ENCODE measurements at regions not wholly inside any gene's neighbourhood (a gene's known extent, or its start where the extent isn't known, plus 50 kb on each side); places are given as distances from the start of the nearest gene placed in this dataset.

DNA sequence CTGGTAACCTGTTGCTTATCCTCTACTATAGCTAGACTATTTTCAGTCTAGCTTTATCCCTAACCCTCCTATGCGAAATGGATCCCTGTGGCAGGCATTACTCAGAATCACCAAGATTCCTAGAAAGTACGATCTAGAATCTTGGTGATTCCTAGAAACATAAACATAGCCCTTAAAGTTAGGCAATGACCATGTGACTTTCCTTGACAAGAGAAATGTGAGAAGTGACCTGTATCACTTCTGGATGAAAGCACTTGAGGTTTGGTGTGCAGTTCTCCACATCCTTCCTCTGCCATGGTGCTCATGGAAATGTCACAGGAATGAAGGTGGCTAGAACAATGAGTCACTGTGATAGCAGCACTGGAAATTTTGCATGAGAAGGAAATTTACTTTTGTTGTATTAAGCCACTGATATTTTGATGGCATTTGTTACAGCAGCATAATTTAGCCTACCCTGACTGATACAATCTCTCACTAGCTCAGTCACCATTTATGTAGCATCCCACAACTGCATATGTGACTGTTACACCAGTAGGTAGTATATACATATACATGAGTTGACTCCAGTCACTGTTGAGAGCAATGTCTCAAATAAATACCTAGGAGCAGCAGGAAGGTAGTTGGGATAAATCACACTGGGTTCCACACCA is 68.3 kb upstream of the MAPRE2 start:
- no TSS peak for BruUV-seq (replicated peaks)
- no peak for DNase-seq
- Mint-ChIP-seq H3K4me3 (ENCODE audit: low read depth, unreplicated experiment) (no peak overlapping the region), H3K9me3 (ENCODE audit: low read depth, unreplicated experiment) (no peaks in the 10 kb centered on the region), H3K4me1 (ENCODE audit: low read depth, unreplicated experiment) (peaks cover 16% of the 10 kb centered on the region), H3K36me3 (ENCODE audit: insufficient read depth, unreplicated experiment) (peaks cover 20% of the 10 kb centered on the region), H3K27me3 (ENCODE audit: unreplicated experiment) (no peaks in the 10 kb centered on the region), H3K27ac (ENCODE audit: unreplicated experiment) (no peak overlapping the region)
- intact Hi-C loops (cut with micrococcal nuclease; ENCODE audit: unreplicated experiment): no loop called here
- CTCF ChIA-PET: no interaction called here
- TF ChIP-seq, protein P1, sequence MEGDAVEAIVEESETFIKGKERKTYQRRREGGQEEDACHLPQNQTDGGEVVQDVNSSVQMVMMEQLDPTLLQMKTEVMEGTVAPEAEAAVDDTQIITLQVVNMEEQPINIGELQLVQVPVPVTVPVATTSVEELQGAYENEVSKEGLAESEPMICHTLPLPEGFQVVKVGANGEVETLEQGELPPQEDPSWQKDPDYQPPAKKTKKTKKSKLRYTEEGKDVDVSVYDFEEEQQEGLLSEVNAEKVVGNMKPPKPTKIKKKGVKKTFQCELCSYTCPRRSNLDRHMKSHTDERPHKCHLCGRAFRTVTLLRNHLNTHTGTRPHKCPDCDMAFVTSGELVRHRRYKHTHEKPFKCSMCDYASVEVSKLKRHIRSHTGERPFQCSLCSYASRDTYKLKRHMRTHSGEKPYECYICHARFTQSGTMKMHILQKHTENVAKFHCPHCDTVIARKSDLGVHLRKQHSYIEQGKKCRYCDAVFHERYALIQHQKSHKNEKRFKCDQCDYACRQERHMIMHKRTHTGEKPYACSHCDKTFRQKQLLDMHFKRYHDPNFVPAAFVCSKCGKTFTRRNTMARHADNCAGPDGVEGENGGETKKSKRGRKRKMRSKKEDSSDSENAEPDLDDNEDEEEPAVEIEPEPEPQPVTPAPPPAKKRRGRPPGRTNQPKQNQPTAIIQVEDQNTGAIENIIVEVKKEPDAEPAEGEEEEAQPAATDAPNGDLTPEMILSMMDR (IDR thresholded peaks at IDR 0.05; ENCODE audit: unreplicated experiment): no peak

DNA sequence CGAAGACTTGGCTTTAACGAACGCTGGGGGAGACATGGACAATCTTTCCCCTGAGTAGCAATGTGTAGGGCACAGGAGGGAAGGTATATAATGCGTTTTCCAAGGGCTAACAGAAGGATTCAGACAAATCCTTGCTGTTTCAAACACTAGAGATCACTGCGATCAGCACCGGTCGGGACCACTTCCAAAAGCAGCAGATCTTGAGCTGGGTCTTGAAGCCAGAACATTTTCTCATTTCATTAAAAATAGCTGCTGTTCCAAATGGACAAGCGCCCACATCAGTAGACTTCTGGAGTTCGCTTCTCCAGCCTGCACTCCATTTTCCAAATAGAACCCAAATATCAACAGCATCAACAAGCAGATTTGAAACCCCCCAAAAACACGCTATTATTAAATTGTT is 65.1 kb upstream of the MAPRE2 start:
- no peak for DNase-seq
- Mint-ChIP-seq H3K4me1 (ENCODE audit: low read depth, unreplicated experiment) (peaks cover 26% of the 10 kb centered on the region), H3K27me3 (ENCODE audit: unreplicated experiment) (no peaks in the 10 kb centered on the region), H3K9me3 (ENCODE audit: low read depth, unreplicated experiment) (no peaks in the 10 kb centered on the region), H3K4me3 (ENCODE audit: low read depth, unreplicated experiment) (peak overlapping the region; percentile 89), H3K36me3 (ENCODE audit: insufficient read depth, unreplicated experiment) (peaks cover 36% of the 10 kb centered on the region), H3K27ac (ENCODE audit: unreplicated experiment) (peak overlapping the region; percentile 83)
- intact Hi-C loops (cut with micrococcal nuclease; ENCODE audit: unreplicated experiment): no loop called here
- TF ChIP-seq, protein P1 (IDR thresholded peaks at IDR 0.05; ENCODE audit: unreplicated experiment): no peak
- CTCF ChIA-PET: interaction anchor here (0.8 kb wide), 1 partner anchor 34 kb away, joined by 3 read pairs; no protein-coding TSS in a partner anchor
- no TSS peak for BruUV-seq (replicated peaks)

DNA sequence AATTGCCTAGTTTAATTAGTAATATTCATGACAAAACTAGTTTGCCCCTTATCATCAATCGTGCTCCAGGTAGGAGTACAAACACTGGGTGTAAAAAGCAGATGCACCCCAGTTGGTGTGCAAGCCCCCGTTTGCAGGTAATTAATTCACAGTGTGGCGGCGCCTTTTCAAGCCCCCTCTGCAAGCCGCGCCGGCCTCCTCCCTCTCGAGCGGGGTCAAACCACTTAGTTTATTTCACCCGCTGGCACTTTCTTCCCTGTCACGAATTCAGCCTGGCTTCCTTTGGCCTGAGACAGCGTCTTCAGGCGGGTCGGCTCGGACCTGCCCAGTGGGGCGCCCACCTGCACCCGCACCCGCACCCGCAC is 64.7 kb upstream of the MAPRE2 start:
- Mint-ChIP-seq H3K27me3 (ENCODE audit: unreplicated experiment) (no peaks in the 10 kb centered on the region), H3K4me1 (ENCODE audit: low read depth, unreplicated experiment) (peaks cover 26% of the 10 kb centered on the region), H3K9me3 (ENCODE audit: low read depth, unreplicated experiment) (no peaks in the 10 kb centered on the region), H3K27ac (ENCODE audit: unreplicated experiment) (peak overlapping the region; percentile 83), H3K4me3 (ENCODE audit: low read depth, unreplicated experiment) (peak overlapping the region; percentile 89), H3K36me3 (ENCODE audit: insufficient read depth, unreplicated experiment) (peaks cover 36% of the 10 kb centered on the region)
- intact Hi-C loops (cut with micrococcal nuclease; ENCODE audit: unreplicated experiment): no loop called here
- no peak for DNase-seq
- TF ChIP-seq, protein P1 (IDR thresholded peaks at IDR 0.05; ENCODE audit: unreplicated experiment): no peak
- CTCF ChIA-PET: no interaction called here
- no TSS peak for BruUV-seq (replicated peaks)

DNA sequence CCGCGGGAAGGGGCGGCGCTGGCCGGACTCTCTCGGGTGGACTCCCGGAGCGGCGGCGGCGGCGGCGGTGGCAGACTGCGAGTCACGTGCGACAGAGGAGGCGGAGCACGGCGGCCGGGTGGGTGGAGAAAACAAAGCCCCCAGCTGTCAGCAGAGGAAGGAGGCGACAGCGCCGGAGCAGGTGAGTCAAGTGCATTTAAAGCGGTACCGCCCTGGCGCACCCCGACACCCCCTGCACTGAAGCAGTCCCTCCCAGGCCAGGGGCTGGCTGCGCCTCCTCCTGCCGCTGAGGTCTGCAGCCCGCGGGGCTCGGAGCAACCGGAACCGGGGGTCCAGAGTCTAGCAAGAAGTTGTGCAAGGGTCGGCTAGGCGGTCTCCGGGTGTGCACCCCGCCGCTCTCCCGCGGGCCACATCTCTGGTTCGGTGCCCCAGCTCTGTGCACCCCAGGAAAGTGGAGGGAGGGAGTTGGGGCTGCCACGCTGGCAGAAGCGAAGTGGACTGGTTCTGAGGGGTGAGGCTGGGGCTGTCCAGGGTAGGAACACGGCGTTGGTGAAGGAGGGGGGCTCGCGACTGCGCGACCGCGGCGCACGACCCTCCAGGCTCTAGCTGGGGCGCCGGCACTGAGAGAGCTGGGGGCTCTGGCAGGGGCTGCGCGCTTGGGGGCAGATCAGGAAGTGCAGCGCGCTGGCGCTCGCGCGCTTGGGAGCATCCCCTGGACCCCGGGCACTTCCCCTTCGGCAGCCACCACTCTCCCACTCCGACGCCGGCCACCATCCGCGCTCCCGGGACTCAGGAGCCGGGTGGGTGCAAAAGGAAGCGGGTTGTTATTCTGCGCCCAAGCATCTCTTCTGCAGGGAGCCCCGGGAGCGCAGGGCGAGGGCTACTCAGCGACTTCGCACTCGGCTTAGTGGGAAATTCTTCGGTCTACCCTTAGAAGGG is 64.0 kb upstream of the MAPRE2 start:
- peaks cover 30% of the 10 kb centered on the region for H3K4me1 Mint-ChIP-seq (ENCODE audit: low read depth, unreplicated experiment)
- no peaks in the 10 kb centered on the region for H3K9me3 Mint-ChIP-seq (ENCODE audit: low read depth, unreplicated experiment)
- H3K27ac Mint-ChIP-seq (ENCODE audit: unreplicated experiment): peak overlapping the region; percentile 83
- H3K4me3 Mint-ChIP-seq (ENCODE audit: low read depth, unreplicated experiment): peak overlapping the region; percentile 89
- TF ChIP-seq, protein P1 (IDR thresholded peaks at IDR 0.05; ENCODE audit: unreplicated experiment): no peak
- intact Hi-C loops (cut with micrococcal nuclease; ENCODE audit: unreplicated experiment): no loop called here
- BruUV-seq (replicated peaks): no TSS peak
- CTCF ChIA-PET: interaction anchor here (1.5 kb wide), 1 partner anchor 18 kb away, joined by 4 read pairs; no protein-coding TSS in a partner anchor
- DNase-seq: peak; percentile 90
- peaks cover 40% of the 10 kb centered on the region for H3K36me3 Mint-ChIP-seq (ENCODE audit: insufficient read depth, unreplicated experiment)
- no peaks in the 10 kb centered on the region for H3K27me3 Mint-ChIP-seq (ENCODE audit: unreplicated experiment)
